ENCODE measurements at regions not wholly inside any gene's neighbourhood (a gene's known extent, or its start where the extent isn't known, plus 50 kb on each side); places are given as distances from the start of the nearest gene placed in this dataset.

GRCh38 chr16:79370736-79371135, 229.8 kb downstream of the MAF start:
- no peaks in the 10 kb centered on the region for H3K9me1 ChIP-seq (ENCODE audit: control insufficient read depth, insufficient read depth, low read length)
- no TSS peak for BruUV-seq (replicated peaks)
- POLR2A ChIA-PET, result no interaction called here
- DNase-seq (ENCODE audit: extremely low read depth in 1 of 4, low spot score in 3 of 4) (no peak), ATAC-seq (no peak), FAIRE-seq (no peak)
- H3K36me3 ChIP-seq (ENCODE audit: control insufficient read depth, insufficient read depth, low read length), result no peaks in the 10 kb centered on the region
- in situ Hi-C loops (cut with MboI) (no loop called here), intact Hi-C loops (cut with micrococcal nuclease) (no loop called here)
- no peaks in the 10 kb centered on the region for H3K79me2 ChIP-seq (ENCODE audit: control insufficient read depth, insufficient read depth, low read length)
- H3K4me3 ChIP-seq, result no peak overlapping the region
- peaks cover 0 to 3% of the 10 kb centered on the region in 2 experiments; a peak in 2 of 5 replicates for H3K27me3 ChIP-seq (ENCODE audit: control insufficient read depth in 2 of 2, insufficient read depth in 2 of 2, low read length in 2 of 2)
- TF ChIP-seq ZNF354B (CRISPR knock-in tag; IDR thresholded peaks at IDR 0.05) (no peak), ZNF165 (CRISPR knock-in tag; IDR thresholded peaks at IDR 0.05; ENCODE audit: borderline replicate concordance) (no peak), ZNF133 (CRISPR knock-in tag; IDR thresholded peaks at IDR 0.05) (no peak), BCLAF1 (IDR thresholded peaks at IDR 0.05; ENCODE audit: borderline replicate concordance in 1 of 2, control insufficient read depth in 1 of 2, low read depth in 2 of 2, low read length in 1 of 2) (no peak), RCOR1 (IDR thresholded peaks at IDR 0.05; ENCODE audit: borderline replicate concordance in 1 of 2, low read depth in 2 of 2, low read length in 2 of 2) (no peak)
- TF ChIP-seq, protein P1, sequence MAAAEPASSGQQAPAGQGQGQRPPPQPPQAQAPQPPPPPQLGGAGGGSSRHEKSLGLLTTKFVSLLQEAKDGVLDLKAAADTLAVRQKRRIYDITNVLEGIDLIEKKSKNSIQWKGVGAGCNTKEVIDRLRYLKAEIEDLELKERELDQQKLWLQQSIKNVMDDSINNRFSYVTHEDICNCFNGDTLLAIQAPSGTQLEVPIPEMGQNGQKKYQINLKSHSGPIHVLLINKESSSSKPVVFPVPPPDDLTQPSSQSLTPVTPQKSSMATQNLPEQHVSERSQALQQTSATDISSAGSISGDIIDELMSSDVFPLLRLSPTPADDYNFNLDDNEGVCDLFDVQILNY (CRISPR knock-in tag; IDR thresholded peaks at IDR 0.05), result no peak
- no peak overlapping the region for H3K27ac ChIP-seq (ENCODE audit: extremely low read depth, low read depth, low read length)
- WGBS (ENCODE audit: insufficient coverage, low coverage, missing lambda C conversion rate), result 0% methylated on average over 2 of the region's 2 CpGs
- H3K9ac ChIP-seq (ENCODE audit: insufficient read depth in 1 of 2, low read depth in 2 of 2, low read length in 2 of 2), result no peak overlapping the region
- H4K20me1 ChIP-seq (replicated peaks; ENCODE audit: control insufficient read depth, insufficient read depth, low read length), result no peaks in the 10 kb centered on the region
- H2AFZ ChIP-seq (ENCODE audit: low read depth, low read length), result no peak overlapping the region
- H3K9me3 ChIP-seq (replicated peaks; ENCODE audit: control insufficient read depth, insufficient read depth, low read depth, low read length), result no peaks in the 10 kb centered on the region
- CTCF ChIA-PET (ENCODE audit: low intra/inter-chr PET ratio), result no interaction called here
- H3K4me2 ChIP-seq (ENCODE audit: insufficient read depth, low read length), result no peak overlapping the region
- no peaks in the 10 kb centered on the region for H3K4me1 ChIP-seq (replicated peaks in 1 of 2; ENCODE audit: control insufficient read depth in 2 of 2, insufficient read depth in 2 of 2, low read length in 2 of 2)
